Embryonic facial prominence (tissue), 1 donor: ENCODE measurements at regions not wholly inside any gene's neighbourhood (a gene's known extent, or its start where the extent isn't known, plus 50 kb on each side); places are given as distances from the start of the nearest gene placed in this dataset.

ENCODE experiments used
- DNase-seq: peaks from one replicate; pipeline ENCODE4 v3.0.0-alpha.2; 2016; ENCODE audit errors: extremely low spot score

DNA sequence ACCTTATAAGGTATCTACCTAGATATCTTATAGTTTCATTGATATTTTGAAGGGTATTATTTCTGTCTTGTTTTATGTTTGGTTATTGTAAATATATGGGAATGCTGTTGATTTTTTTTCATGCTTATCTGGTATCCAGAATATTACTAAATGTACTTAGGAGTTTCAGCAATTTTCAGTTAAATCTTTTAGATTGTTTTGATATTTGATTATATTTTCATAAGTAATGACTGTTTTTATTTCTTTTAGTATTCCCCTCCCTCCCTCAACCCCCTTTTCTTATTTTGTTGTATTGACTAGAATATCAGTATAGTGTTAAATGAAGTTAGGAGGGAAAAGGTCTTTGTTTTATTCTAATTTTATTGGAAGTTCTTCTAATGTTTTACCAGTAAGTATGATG lies 344.4 kb upstream of the PROX1 start:
- no peak for DNase-seq

DNA sequence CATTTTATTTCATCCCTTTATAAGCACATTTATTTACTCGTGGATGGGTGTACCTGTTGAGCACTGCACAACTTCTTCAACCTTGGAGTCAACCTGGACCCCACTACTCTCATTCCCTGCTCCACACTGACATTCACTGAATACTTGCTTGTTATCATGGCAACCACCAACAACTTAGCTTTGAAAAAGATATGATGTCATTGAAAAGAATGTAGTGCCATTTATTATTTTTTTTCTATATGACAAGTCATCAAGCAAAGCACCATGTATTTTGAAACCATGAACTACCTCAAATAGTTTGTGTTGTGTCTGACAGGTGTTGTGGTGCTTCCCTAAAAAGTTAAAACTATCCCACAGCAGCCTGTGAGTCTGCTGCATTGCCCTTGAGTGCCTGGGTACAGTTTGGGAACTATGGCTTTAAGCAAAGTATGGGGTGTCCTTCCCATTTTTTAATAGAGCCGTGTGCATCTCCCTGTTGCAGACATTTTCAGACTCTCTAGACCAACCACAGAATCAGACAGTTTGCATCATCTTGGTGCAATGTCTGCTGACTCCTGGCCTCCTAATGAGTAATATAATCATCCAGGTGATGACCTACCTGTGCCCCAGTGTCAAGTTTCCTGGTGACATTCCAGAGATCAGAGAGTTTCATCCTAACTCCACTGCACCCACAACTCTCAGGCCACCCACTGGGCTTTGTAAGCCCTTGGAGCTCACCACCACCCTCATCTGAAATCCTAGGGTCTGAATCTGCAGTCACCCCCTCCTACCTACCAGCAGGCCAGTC lies 339.7 kb upstream of the PROX1 start:
- DNase-seq, result no peak

DNA sequence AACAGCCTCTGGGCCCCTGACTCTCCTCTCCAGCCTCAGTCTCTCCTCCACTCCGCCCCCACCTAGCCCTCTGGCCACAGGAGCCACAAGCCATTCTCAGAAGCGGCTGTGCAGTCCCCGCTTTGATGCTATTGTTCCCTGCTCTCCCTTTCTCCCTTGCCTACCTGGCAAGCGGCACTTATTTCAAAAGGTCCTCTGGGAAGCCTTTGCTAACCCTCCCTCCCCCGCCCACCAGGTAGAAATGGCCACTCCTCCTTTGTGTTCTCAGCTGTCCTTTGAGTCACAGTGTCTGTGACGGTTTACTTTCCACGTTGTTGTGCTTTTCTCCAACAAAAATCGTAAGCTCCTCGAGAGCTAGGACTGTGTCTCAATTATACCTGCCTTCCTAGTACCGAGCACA lies 338.4 kb upstream of the PROX1 start:
- no peak for DNase-seq

DNA sequence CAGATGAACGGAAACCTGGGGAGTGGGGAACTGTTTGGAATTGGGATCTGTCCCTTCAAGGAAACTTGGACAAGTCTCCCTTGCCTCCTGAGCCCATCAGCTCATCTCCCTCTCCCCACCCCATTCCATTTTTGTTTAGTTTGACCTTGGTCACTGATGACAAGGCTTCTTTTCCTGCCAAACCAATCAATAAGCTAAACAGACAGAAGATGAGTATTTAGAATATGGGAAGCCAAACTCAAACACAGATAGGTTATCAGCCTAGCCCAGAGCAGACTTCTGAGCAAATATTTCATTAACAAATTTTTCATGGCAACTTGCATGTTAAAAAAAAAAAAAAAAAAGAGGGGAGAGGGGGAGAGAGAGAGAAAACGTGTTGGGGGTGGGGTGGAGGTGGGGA lies 337.2 kb upstream of the PROX1 start:
- DNase-seq, result no peak

DNA sequence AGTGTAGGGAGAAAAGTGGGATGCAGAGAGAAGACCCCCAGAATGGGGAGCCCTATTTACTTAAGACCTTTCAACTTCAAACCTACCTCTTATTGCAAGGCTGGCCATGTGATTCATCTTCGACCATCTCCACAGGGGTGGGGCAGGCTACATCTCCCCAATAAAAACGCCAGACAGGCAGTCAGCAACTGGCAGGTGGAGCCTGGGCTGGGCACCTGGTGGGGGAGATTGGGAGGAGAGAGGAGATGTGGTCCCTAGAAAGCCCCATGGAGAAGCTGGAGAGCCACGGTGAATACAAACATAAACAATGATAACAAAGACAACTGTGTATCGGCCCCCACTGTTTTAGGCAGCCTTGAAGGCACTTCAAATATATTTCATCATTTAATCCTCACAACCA lies 336.7 kb upstream of the PROX1 start:
- no peak for DNase-seq

DNA sequence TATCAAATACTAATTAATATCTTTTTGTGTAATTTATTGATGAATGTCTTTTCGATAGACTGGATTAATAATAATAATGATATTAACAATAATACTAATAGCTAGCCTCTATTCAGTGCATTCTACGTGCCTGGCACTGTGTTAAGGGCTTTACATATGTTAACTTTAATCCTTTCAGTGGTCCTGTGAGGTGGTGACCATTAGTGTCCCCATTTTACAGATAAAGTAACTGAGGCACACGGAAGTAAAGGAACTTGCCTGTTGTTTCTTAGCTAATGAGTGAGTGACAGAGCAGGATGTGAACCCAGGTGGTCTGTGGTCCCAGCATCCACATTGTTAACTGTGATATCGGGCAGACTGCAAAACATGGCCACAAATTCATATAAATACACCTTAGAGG lies 335.7 kb upstream of the PROX1 start:
- DNase-seq, result no peak

DNA sequence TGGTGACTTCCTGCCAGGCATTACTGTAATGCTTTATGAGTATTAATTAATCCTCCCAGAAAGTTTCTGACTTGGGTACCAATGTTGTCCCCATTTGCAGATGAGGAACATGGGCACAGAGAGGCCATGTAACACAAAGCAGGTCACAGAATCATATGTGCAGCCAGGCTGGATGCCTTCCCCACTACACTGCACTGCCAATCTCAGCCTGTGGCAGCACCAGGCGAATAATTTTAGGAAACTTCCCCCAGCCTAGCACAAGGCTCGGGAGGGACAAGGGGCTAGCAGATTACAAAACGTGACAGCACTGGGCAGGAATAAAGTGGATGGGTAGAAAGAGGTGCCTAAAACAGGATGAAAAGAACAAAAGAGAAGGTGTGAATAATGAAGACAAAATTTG lies 331.7 kb upstream of the PROX1 start:
- DNase-seq, result no peak

DNA sequence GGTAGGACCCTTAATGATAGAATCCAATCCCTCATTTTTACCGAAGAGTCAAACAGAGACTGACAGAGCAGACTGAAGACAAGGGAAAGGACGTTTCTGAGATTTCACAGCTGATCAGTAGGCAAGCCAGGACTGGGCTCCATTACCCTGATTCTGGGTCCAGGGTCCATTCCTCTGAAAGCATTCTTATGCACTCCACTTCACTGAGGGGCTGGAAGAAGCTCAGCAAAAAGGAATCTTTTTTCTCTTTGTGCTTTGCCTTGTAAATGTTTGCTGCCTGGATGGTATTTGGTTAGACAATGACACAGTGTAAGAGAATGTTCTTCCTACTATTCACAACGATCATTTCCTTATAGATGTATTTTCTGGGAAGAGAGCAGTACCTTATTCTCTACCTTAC lies 331.3 kb upstream of the PROX1 start:
- no peak for DNase-seq

DNA sequence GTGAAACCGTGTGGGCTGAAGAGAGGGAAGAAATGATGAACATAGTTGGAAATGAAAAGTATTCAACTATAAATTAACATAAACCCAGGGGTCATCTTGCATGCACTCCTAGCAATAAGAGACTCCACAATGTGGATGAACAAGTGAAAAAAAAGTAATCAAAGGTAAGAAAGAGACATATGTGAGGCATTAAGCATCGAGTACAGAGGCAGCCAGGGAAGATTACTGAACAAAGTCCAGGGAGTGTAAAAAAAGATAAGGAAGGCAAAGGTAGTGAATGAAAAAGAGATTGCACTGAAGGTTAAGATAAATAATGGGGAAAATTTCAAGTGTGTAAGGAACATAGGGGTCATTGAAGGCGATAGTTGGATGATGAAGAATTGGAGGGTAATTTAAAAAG lies 330.8 kb upstream of the PROX1 start:
- DNase-seq, result no peak

DNA sequence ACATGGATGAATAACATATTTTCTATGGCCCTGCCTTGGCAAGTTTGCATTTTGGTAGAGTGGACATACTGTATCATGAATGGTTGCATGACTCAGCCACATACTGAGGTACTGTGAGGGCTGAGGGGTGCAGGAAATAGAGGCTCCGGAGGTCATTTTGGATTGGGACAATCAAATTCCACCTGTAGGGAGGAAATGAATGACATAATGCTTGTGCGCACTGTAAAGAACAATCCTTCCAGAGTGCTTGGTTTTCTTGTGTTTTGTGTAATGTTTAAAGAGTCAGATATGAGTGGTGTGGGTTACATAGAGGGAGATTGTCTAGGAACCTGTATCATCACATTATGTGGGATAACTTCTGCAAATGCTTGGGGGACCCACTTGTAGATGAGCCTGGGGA lies 329.9 kb upstream of the PROX1 start:
- DNase-seq, result no peak

DNA sequence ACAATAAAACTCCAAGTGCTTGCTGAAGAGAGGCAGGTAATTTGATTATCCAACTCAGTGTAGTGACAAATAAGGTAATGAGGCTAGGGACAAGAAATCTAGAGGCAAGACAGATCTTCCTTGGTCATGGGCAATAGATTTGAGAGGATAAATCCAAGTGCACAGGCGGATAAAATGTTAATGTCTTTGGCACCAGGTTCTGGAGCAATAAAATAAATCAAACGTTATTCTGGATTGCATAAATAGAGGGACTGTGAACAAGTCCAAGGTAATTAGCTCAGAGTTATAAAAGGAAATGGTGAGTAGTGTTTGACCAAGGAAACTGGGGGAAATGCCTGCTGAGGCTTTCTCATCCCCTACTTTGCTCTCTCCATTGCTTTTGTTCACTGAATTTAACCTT lies 329.3 kb upstream of the PROX1 start:
- no peak for DNase-seq

DNA sequence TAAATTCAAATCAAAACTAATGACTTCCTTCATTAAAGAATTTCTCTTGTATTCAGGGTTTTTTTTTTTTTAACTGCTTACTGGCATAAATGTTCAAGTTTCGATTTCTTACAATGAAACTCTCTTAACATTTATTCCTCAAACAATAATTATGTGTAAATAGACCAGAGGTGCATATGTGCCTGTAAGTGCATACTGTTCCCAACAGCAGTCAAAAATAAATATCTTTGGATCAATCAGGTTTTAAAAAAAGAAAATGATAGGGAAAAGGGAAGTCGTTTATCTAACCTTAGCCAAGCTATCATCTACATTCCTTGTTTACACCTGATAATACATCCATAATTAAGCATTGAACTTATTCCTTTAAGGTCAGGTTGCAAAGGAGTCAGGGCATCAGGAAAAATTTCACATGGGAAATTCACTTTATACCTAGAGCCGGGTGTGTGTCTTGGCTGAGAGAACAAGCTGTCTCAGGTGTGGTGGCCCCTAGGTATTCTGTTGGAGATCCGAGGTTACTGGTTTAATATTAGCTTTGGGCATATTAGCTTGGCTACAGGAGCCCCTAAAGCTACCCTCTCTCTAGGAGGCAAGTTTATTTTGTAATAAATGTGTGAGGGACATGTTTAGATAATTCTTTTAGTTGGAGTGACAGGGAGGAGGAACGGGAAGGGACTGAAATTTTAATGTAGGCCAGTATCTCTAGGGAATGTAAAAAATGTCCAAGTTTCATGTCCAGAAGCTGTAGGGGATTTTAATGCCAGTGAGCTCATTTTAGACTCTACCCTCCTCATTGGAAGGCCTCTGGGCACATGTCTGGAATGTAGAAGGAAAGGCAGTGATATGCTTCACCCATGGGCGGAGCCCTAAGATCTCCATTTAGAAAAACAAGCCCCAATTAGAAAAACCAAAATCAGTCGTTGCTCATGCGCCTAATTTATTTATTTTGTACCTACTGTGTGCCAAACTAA lies 327.9 kb upstream of the PROX1 start:
- no peak for DNase-seq

DNA sequence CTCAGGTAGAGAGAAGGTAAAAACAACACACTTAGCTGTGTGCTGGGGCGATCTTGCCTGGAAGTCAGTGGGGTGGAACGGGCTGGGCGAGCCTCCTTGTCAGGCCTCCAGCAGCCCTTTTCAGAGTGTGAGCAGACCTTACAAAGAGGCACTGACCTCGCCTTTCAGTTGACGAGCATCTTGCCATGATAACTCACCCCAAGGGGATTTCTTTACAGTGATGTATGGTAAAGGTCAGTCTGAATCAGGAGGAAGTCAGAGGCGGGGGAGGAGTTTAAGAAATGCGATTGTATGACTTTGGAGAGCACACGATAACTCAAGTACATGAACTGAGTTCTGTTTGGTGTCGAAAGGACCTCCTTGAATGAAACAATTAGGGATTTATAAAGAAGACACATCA lies 326.5 kb upstream of the PROX1 start:
- DNase-seq, result no peak

DNA sequence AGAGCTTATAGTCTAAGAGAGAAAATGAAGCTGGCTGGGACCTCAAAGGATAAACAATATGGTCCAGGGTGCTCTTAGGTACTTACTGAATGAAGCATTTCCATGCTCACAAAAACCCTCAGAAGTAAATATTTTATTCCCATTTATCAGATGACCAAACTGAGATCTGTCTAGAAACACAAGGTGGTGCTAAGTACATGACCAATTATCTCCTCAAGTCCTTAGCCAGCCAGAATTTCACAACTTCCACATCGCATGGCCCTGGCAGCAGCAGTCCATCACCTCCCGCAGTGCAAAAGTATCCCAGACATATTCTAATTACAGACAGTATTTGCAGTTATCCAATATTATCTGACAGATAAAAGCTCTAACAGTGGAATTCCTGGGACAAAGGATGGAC lies 321.7 kb upstream of the PROX1 start:
- no peak for DNase-seq

DNA sequence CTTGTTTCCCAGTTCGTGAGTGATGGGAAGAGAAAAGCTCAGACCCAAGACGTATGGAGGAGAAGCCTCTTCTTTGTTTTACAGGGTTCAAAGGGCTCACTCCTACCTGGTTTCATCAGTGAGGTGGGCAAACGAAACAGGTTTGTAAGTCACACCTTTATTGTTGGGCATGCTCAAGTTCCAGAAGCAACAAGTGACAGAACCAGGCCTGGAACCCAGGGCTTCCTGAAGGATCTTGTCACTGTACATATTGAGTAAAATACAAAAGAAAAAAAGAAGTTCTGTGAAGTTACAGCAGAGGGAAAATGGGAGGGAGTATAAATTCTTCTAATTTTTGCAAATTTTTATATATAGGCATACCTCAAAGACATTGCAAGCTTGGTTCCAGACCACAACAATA lies 320.9 kb upstream of the PROX1 start:
- no peak for DNase-seq

DNA sequence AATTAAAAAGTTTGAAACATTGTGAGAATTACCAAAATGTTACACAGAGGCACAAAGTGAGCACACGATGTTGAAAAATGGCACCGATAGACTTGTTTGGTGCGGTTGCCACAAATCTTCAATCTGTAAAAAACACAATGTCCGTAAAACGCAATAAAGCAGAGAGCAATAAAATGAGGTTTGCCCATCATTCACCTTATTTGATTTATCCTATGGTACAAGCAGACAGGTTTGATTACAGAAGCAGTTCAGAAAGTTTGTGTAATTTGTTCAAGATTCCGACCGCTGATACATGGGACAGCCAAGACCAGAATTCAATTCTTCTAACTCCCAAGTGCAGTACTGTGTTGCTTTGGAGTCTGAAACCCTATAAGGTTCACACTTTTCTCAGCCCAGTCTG lies 318.3 kb upstream of the PROX1 start:
- DNase-seq, result no peak

DNA sequence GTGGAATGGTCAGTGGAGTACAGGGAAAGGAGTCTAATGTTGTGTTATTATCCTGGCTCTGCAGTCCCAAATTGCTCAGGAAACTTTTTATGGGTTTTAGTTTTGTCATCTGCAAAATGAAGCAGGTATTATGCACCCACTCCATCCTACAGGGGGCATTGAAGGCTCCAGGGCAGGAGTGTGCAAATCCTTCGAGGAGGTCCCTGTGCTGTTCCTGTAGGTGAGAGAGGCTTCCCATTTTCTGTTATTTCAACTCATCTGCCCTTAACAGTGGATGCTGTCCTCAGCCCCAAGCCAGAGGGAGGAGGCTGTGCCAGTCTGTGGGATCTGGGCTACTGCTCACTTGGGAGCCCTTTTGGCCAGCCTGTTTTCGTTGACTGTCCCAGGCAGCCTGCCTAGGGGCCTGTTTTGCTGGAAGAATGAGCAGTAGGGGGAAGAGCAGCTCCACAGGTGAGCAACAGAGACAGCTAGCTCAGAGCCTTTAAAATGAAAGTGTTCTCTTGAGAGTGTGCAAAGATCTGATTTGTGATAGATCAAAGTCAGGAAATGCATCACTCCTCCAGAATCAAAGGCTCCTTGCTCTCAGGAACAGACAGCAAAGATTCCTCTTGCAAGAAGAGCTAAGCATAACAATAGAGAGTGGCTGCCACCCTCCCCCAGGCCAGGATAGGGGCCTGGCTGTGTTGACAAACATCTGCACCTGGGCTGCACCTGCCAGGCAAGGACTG lies 317.6 kb upstream of the PROX1 start:
- no peak for DNase-seq

DNA sequence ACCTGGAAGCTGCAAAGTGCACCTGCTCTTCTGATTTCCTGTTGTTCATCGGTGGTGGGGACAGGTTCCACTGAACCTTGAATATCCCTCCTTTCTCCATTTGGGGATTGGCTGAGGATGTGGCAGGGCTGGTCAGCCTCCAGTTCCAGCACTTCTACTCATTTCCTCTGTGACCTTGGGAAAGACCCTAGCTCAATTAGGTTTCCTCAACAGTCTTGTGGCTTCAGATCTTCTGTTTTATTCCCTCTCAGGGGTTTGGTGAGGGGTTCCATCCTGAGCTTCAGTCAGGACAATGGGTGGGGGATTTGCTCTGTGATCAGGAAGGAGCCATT lies 317.1 kb upstream of the PROX1 start:
- no peak for DNase-seq

DNA sequence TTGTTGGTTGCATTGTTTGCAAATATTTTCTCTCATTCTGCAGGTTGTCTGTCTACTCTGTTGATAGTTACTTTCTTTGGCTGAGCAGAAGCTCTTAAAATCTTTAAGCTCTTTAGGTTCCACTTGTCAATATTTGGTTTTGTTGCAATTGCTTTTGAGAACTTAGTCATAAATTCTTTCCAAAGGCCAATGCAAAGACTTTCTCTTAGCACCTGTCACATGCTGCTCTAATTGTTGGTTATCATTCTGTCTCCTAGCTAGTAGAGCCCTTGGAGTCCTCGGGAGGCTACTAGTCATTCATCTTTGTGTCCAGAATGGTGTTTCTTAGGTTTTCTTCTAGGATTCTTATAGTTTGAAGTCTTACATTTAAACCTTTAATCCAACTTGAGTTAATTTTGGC lies 312.7 kb upstream of the PROX1 start:
- no peak for DNase-seq

DNA sequence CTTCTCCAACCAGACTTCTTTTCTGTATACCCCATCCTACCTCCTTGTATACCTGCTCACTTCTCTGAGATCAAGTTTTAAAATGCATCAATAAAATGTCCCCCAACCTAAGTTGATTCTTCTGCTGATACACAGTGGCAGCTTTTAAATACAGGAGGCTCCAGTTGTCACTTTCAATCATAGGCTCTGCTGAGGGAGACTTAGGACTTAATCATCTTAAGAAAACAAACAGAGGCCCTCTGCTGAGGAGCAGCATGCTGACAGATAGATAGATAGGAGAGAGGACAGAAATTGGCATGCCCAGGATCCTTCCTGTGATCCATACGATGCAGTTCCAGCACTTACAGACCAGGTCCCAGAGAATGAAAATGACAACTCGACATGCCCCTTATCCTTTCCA lies 311.0 kb upstream of the PROX1 start:
- DNase-seq, result no peak

DNA sequence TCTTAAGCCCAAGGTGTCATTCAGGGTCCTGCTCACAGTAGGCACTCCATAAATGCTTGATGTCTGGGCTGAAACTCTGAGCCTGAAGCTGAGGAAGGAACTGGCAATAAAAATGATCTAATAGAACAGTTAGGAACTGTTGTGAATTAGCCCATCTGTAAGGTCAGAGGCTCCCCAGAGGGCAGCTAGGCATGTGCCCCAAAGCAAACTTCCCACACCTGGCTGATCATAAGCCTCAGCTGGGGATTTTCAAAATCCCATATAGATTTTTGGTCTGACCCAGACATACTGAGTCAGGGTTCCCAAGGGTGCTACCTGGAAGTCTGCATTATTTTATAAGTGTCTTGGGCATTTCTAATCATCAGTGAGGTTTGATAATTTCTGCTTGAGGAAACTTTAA lies 309.4 kb upstream of the PROX1 start:
- no peak for DNase-seq

DNA sequence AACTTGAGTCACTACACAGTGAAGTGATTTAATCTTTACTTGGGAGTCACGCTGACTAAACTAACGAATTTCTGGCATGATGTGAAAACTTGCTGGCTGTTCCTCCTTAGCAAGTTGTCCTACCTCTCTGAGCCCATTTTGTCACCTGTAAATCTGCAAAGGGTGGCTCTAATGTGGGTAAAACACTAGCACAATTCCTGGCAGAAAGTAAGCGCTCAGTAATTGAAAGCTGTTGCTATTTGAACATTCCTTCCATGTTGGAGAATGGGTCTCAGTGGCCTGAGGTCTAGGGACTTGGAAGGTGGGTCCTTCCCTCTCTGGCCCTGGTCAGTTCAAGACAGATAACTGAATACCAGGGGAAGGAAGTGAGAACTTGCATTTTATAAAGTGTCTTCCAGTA lies 309.0 kb upstream of the PROX1 start:
- no peak for DNase-seq

DNA sequence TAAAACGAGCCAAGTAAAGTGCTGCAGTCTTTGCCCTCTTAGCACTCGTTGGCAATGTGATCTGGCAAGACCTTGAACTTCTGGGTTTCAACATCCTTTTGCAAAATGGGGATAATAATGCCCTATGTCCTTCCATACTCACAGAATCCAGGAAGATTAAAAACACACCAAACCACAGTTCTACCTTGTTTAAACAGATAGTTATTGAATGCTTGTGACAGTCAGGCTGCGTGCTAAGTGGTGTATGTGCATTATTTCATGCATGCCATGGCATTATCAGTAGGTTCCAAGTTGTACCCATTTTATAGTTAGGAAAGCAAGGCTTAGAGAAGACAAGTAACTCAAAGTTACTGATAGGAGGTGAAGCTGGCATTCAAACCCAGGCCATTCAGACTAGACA lies 308.6 kb upstream of the PROX1 start:
- no peak for DNase-seq
